Body of pancreas (tissue), 4 donors: ENCODE measurements at regions not wholly inside any gene's neighbourhood (a gene's known extent, or its start where the extent isn't known, plus 50 kb on each side); places are given as distances from the start of the nearest gene placed in this dataset.

Experiments used
- ATAC-seq: fragments of 150-250 bp; one replicate; pipeline ENCODE4 v1.9.1; 2016
- DNase-seq, 4 donors: peaks; one replicate each; pipeline ENCODE4 v3.0.0-alpha.2; 2019
- H3K27ac ChIP-seq, 4 donors: fragments of 200-600 bp; sonication (generic); 1 replicate in 3 of 4; 2 replicates in 1 of 4; pipeline versions ENCODE4 v1.5.1 to v1.6.1; 2016 to 2019; ENCODE audit warnings: mild to moderate bottlenecking in 1 of 4, mixed read lengths in 1 of 4, moderate library complexity in 1 of 4
- H3K27me3 ChIP-seq, 2 donors: fragments of 200-600 bp; sonication (generic); one replicate each; pipeline ENCODE4 v1.6.0; 2016; ENCODE audit warnings: mild to moderate bottlenecking in 1 of 2
- H3K36me3 ChIP-seq, 2 donors: fragments of 200-600 bp; sonication (generic); replicated peaks in 1 of 2; 2 replicates each; pipeline ENCODE4 v1.5.1; 2016; ENCODE audit warnings: low read depth in 2 of 2; ENCODE audit not compliant: insufficient read depth in 1 of 2
- H3K4me1 ChIP-seq: fragments of 200-600 bp; sonication (generic); one replicate; pipeline ENCODE4 v1.6.0; 2016
- H3K4me3 ChIP-seq, 2 donors: fragments of 200-600 bp; sonication (generic); 1 replicate in 1 of 2; 2 replicates in 1 of 2; pipeline ENCODE4 v1.5.1; 2016 to 2019
- H3K9me3 ChIP-seq, 3 donors: fragments of 200-600 bp; sonication (generic); 1 replicate in 2 of 3; 2 replicates in 1 of 3; pipeline ENCODE4 v1.5.1; 2016
- CTCF ChIP-seq, 7 experiments: fragments of 450-650 bp in 4 of 7; fragments of 200-600 bp in 3 of 7; sonication (generic) in 3 of 7; IDR thresholded peaks; one replicate each; pipeline ENCODE4 v1.5.1; 2016 to 2019; ENCODE audit warnings: antibody characterized with exemption in 7 of 7
- POLR2A ChIP-seq, 3 donors: fragments of 450-650 bp; IDR thresholded peaks; one replicate each; pipeline ENCODE4 v1.6.1; 2016; ENCODE audit warnings: antibody characterized with exemption in 3 of 3, mild to moderate bottlenecking in 2 of 3
- WGBS, 2 donors: methylation state at CpG; one replicate each; pipeline ENCODE4 v1.1.5; 2017; 5-methylcytosine and 5-hydroxymethylcytosine counted together
- intact Hi-C: fragments of 100-400 bp; cut with DNase I; formaldehyde crosslinking; loops from one replicate; pipeline ENCODE4 v1.15.1; 2023

GRCh38 chr12:39240587-39240986, 202.3 kb downstream of the KIF21A start:
- 9 to 30% methylated on average over 1 of the region's 1 CpG for WGBS, 2 donors
- H3K36me3 ChIP-seq: no peaks in the 10 kb centered on the region
- no peak for DNase-seq
- no peak overlapping the region for H3K4me3 ChIP-seq
- H3K27ac ChIP-seq: peak overlapping the region in 2 of 4 donors; percentile 44 to 79
- intact Hi-C loops: no loop called here
- TF ChIP-seq POLR2A (IDR thresholded peaks at IDR 0.05): no peak
- no peak for TF ChIP-seq CTCF (IDR thresholded peaks at IDR 0.05)
- H3K9me3 ChIP-seq: no peaks in the 10 kb centered on the region
- ATAC-seq: no peak
- no peaks in the 10 kb centered on the region for H3K27me3 ChIP-seq
- peaks cover 18% of the 10 kb centered on the region for H3K4me1 ChIP-seq

GRCh38 chr12:39239490-39240486, 203.1 kb downstream of the KIF21A start:
- TF ChIP-seq CTCF (IDR thresholded peaks at IDR 0.05) (no peak), POLR2A (IDR thresholded peaks at IDR 0.05) (no peak)
- ATAC-seq (peak; percentile 72), DNase-seq (no peak)
- intact Hi-C loops: no loop called here
- WGBS, 2 donors: 30 to 32% methylated on average over 5 of the region's 5 CpGs
- H3K4me3 ChIP-seq: no peak overlapping the region
- H3K9me3 ChIP-seq: no peaks in the 10 kb centered on the region
- no peaks in the 10 kb centered on the region for H3K27me3 ChIP-seq
- H3K4me1 ChIP-seq: peaks cover 18% of the 10 kb centered on the region
- peak overlapping the region; percentile 6 to 79 (median 56) for H3K27ac ChIP-seq
- H3K36me3 ChIP-seq: no peaks in the 10 kb centered on the region

DNA sequence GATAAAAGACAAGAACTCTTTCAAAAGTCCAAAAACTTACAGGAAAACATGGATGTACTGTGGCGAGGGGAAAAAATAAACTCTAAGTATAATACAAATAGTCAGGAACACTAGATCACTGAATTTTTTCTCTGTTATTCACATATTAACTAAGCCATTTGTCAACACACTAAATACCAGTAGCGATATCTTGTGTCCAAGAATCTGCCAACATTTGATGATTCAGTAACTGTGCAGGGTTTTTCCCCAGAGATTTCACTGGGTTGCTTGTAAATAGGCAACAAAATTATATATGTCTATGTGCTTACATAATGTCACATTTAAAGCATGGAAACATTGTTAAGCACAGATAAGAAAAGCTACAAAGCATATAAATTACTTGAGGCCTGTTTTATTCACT, 205.9 kb downstream of the KIF21A start:
- Histone ChIP-seq H3K9me3 (no peaks in the 10 kb centered on the region), H3K27ac (peak overlapping the region in 3 of 4 donors; percentile 39 to 77 (median 49)), H3K4me1 (peaks cover 18% of the 10 kb centered on the region), H3K27me3 (no peaks in the 10 kb centered on the region), H3K36me3 (no peaks in the 10 kb centered on the region), H3K4me3 (no peak overlapping the region)
- intact Hi-C loops: no loop called here
- WGBS, 2 donors: 14 to 19% methylated on average over 2 of the region's 2 CpGs
- DNase-seq: peak in 1 of 4 donors; percentile 7
- peak; percentile 75 for ATAC-seq
- TF ChIP-seq CTCF (IDR thresholded peaks at IDR 0.05) (no peak), POLR2A (IDR thresholded peaks at IDR 0.05) (no peak)

DNA sequence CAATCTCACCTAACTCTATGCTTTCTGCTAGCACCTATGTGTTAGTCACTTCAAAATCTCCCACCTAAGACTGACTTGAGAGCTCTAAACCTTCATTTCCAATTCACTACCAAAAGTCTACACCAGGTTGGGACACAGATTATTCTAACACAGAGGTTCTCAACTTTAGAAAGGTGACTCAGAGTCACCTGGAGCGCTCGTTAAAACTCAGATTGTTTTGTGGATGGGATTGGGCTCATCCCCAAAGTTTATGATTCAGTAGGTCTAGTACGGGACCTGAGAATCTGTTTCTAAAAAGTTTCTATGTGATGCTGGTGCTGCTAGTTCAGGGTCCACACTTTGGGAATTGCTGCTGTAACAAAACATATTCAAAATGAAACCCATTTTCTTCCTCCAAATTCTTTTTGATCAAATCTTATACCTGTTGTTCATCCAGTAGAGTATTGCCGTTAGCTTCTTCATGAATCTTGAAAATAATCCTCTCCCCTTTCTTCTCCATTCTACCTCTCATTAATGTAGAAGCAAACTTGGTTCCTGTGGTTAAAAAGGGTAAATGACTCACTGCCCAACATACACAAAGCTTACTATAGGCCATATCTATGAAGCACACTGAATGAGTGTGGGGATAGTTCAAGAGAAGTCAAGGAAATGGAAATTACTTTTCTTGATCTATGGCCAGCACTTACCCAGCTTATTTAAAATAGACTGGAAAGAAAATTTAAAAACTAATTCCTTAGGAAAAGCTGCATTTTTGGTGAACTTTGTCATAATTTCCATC, 206.7 kb downstream of the KIF21A start:
- WGBS, 2 donors: 86 to 90% methylated on average over 4 of the region's 4 CpGs
- DNase-seq: no peak
- intact Hi-C loops: no loop called here
- Histone ChIP-seq H3K4me3 (no peak overlapping the region), H3K36me3 (no peaks in the 10 kb centered on the region), H3K27ac (peak overlapping the region in 3 of 4 donors; percentile 0 to 77 (median 49)), H3K4me1 (peaks cover 18% of the 10 kb centered on the region), H3K9me3 (no peaks in the 10 kb centered on the region), H3K27me3 (no peaks in the 10 kb centered on the region)
- TF ChIP-seq CTCF (IDR thresholded peaks at IDR 0.05) (no peak), POLR2A (IDR thresholded peaks at IDR 0.05) (no peak)
- ATAC-seq: no peak
